CD4-positive, alpha-beta T cell treated with Interleukin-6 for 4 hours (primary cell): ENCODE measurements at regions not wholly inside any gene's neighbourhood (a gene's known extent, or its start where the extent isn't known, plus 50 kb on each side); places are given as distances from the start of the nearest gene placed in this dataset.

ENCODE experiments used
- DNase-seq: peaks from one replicate; pipeline ENCODE4 v3.0.0-alpha.2; 2020; ENCODE audit warnings: mixed read lengths

DNA sequence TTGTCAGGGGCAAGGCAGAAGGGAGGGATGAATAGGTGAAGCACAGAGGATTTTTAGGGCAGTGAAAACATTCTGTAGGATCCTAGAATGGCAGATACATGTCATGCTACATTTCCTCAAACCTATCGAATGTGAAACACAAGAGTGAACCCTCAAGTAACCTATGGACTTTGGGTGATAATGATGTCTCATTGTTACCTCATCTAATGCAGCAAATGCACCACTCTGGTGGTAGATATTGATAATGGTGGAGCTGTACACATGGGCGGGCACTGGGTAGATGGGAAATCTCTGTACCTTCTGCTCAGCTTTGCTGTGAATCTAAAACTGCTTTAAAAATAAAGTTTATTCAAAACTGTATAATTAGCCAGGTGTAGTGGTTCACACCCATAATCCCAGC, 95.2 kb upstream of the NCK2 start:
- DNase-seq = no peak

DNA sequence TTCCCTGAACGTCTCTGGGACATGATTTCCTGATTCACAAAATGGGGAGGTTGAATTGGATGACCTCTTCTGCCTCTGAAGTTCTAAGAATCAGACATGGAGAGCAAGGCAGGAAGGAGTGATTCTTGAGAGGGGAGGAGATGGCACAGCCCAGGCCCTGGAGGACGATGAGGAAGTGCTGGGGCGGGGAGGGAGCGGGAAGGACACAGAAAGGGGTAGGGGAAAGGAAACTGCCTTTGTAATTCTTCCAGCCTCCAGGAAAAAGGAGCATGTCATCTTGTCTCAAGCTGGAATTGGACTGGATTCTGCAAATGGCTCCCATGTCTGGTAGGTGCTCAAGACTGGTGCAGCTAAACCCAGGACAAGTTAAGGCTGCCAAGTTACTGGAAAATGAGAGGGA, 97.0 kb upstream of the NCK2 start:
- no peak for DNase-seq

- DNase-seq = no peak
Observed at GRCh38 chr2:105646774-105647076, 98.0 kb upstream of the NCK2 start.

- no peak for DNase-seq
Observed at GRCh38 chr2:105645938-105646773, 98.6 kb upstream of the NCK2 start.

GRCh38 chr2:105645031-105645937, 99.4 kb upstream of the NCK2 start:
- DNase-seq = no peak

- DNase-seq = no peak
Observed at GRCh38 chr2:105644174-105644980, 100.3 kb upstream of the NCK2 start.

- no peak for DNase-seq
Observed at GRCh38 chr2:105643405-105644173, 101.1 kb upstream of the NCK2 start.

- no peak for DNase-seq
Observed at GRCh38 chr2:105641389-105641811, 103.3 kb upstream of the NCK2 start.

DNA sequence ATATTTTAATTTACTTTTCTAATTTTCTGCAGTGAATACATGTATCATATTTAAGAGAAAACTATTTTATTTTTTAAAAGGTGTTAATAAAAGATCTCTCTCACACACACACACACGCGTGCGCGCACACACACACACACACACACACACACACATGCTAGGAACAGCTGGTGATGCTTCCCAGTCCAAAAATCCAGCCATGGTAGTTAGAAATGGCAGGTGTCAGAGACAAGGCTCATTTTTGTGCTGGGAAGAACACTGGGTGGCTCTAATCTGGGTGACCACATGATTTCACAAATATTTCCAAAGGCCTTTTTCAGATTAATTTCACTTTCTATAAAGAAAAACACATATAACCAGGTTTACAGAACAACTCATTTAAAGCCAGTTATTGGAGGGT, 104.5 kb upstream of the NCK2 start:
- no peak for DNase-seq

- DNase-seq = no peak
Observed at GRCh38 chr2:105636109-105636740, 108.5 kb upstream of the NCK2 start.

GRCh38 chr2:105635564-105635963, 109.1 kb upstream of the NCK2 start:
- no peak for DNase-seq

DNA sequence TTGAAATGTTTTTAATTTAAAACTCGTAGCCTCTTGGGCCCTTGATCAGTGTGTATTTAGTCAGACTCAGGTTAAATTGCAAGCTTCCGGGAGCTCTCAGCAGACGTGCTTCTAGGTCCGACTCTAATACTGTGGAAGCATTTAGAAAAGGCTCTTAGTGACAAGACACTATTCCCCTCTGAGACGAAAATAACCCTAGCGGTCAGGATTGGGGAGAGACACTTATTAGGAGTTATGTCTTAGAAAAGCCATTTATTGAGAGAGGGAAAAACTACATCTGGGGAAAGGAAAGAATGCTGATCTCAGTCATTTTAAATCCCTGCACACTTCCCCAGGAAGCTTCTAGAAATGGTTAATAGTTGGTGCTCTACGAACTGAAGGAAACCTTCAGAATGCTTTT, 110.5 kb upstream of the NCK2 start:
- DNase-seq = no peak

- no peak for DNase-seq
Observed at GRCh38 chr2:105631922-105632321, 112.8 kb upstream of the NCK2 start.

GRCh38 chr2:105631011-105631410, 113.7 kb upstream of the NCK2 start:
- DNase-seq = no peak

DNA sequence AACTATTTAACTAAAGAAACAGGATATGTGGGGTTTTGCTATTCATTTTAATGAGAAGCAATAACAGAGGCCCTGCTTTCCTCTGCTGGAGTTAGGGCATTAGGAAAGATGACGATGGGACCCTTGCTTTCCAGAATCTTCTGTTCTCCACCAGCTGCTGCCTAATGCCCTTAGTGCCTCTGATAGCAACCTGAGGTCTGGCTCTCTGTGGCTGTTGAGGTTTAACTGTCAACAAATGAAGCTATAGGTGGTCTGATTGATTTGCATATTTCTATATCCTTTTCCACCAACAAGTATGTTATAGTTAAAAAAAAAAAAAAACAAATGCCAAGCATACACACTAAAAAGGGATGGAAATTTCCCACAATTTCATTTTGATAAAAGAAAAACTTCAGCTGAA, 115.1 kb upstream of the NCK2 start:
- no peak for DNase-seq

- DNase-seq = no peak
Observed at GRCh38 chr2:105627534-105627933, 117.2 kb upstream of the NCK2 start.

DNA sequence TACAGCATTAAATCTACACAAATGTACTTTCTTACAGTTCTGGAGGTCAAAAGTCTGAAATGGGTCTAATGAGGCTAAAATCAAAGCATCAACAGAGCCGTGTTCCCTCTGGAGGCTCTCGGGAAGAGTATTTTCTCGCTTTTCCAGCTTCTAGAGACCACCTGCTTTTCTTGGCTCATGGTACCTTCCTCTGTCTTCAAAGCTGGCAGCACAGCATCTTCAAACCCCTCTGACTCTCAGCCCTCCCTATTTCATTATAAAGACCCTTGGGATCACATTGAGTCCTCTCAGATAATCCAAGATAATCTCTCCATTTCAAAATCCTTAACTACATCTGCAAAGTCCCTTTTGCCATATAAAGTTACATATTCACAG, 117.8 kb upstream of the NCK2 start:
- no peak for DNase-seq

DNA sequence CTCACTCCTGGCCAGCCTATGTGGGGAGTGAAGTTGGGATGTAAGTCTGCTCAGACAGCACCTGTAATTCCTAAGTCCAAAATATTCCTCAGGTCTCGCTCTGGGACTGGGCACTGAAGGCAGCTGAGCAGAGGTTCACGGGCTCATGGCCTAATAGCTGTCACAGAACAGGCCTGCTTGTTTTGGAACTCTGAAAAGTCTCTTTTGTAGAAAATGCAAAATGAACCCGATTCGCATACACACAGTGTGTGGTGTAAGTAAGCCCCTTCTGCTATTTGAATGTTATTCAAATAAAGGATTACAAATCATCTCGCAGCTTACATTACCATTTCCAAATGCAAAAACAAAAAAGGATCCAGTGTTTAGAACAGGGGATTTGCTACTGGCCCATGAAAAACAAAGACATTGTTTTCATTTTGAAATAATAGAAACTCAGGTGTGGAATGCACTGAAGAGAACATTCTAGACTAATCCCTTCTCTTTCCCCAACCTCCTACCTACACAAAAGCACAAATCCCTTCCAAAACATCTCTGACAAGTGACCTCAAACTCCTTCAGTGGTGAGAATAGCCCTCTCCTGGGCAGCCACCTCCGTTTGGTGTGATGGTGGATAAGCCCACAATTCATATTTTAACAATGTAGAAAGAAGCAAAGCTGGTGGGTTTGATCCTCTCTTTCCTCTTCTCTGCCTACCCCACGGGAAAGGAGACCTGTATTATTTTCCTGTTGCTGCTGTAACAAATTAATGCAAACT, 118.3 kb upstream of the NCK2 start:
- no peak for DNase-seq

- DNase-seq = no peak
Observed at GRCh38 chr2:105625632-105626031, 119.1 kb upstream of the NCK2 start.

GRCh38 chr2:105621038-105621437, 123.7 kb upstream of the NCK2 start:
- no peak for DNase-seq

DNA sequence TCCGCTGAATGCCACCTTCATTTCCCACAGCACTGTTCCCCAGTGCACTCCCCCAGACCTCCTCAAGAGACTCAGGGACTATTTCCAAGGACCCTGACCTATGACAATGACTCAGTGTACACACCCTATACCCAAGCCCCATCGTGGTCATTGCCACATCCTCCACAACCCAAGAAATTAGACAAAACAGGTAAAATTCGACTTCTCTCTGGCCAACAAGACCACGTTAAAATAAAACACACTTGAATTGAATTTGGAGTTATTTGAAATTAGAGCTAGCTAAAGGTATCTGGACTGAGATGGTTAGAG, 126.4 kb upstream of the NCK2 start:
- no peak for DNase-seq
